Activated CD4-positive, alpha-beta T cell treated with anti-CD3 and anti-CD28 coated beads for 1 hour (primary cell): ENCODE measurements at regions not wholly inside any gene's neighbourhood (a gene's known extent, or its start where the extent isn't known, plus 50 kb on each side); places are given as distances from the start of the nearest gene placed in this dataset.

Experiments
- DNase-seq: peaks from one replicate; pipeline ENCODE4 v3.0.0-alpha.2; 2020

DNA sequence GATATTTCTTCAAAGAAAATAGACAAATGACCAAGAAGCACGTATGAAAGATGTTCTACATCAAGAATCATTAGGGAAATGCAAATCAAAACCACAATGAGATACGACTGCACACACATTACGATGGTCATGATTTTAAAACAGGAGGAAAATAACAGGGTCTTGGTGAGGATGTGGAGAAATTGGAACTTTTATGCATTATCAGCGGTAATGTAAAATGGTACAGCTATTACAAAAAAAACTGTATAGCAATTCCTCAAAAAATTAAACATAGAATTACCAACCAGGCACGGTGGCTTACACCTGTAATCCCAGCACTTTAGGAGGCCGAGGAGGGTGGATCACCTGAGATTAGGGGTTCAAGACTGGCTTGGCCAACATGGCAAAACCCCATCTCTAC, 178.8 kb upstream of the NEBL start:
- no peak for DNase-seq

- DNase-seq = no peak
Measured at GRCh38 chr10:21071001-21071673, 174.0 kb upstream of the NEBL start.

DNA sequence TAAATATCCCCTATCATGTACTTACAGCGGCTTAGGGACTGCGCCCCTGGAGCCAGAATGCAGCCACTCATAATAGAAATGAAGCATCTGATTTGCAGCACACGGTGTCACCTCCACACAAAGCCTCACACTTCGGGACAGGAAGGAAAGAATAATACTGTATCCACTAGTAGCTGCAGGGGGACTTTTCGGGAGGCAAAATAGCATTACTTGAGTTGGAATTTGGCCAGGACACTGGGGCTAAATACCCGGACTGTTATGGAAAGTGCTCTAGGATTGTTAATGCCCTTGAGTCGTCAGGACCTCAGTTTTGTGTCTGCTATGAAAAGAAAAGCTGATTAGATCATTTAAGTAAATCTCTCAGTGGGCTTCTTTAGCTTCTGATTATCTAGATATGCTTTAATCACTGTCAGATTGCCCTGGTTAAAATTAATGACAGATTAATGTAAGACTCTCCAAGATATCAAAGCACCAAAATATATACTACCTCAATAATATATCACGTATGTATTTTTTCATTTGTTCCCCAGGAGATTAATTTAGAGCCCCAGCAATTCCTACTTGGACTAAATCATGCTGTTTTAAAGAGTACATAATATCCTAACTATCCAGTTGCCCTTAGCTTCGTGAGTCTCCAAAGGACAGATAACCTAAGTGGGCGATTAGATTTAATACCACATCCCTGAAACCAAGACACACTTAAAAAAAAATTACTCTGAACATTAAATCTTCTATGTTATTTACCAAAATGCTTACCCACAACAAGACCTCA, 173.0 kb upstream of the NEBL start:
- DNase-seq = no peak

DNA sequence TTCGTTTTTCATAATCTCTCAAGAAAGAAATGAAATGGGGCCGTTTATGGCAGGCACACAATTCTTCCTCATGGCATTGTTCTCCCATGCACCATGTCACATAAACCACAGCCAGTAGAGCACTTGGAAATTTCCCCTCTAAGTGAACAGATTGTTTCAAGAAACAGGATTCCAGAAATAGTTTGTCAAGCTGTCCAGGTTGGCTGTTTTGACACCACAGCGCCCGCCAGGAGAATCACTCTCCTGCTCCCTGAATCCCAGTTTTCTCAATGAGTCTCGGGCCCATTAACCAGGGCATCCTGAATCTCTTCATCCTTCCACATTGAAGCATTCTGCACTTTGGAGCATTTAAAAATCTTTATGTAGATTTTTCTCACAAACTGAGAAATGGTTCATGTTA, 172.2 kb upstream of the NEBL start:
- DNase-seq = no peak

DNA sequence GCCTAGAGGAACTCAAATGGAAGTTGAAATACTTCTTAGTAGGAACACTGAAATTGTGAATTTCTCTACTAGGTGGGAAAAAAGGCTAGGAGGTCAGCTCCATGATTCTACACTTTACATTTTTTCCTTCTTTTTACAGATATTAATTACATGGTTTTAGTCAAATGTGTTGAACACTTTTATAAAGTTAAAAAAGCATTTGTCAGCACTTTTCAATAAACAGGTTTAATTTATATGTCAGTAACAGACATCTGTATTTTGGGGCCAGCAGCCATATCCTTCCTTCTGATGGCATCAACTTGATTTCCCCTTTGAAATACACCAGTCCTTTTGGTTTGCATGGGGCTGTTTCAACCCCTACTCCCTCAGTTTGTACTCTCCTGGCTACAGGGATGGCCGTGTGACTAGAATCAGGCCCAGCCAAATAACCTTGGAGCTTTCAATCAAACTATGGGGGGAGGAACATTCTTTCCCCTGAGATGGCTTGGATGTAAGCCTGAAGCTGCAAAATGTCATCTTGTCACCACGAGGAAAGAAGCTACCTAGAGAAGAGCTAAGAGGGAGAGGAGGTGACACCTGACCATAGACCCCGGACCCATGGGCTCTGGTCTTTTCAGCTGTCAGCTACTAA, 171.0 kb upstream of the NEBL start:
- no peak for DNase-seq

- DNase-seq = no peak
Measured at GRCh38 chr10:21065621-21066248, 168.6 kb upstream of the NEBL start.

- no peak for DNase-seq
Measured at GRCh38 chr10:21061982-21062381, 164.9 kb upstream of the NEBL start.

- DNase-seq = no peak
Measured at GRCh38 chr10:21061184-21061583, 164.1 kb upstream of the NEBL start.

DNA sequence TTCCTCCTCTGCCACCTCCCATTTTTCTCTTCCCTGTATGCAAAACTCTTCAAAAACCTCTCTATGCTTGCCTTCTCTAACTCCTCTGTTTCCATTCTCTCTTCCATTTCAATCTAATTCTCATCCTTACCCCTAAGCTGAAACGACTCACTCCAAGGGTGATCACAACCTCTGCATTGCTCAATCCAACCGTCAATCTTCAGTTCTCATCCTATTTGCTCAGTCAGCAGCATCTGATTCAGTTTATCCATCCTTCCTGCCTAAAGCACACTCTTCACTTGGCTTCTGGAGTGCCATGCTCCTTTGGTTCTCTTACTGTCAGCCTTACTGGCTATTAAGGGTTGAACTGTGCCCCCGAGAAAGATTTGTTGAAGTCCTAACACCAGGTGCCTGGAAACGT, 163.5 kb upstream of the NEBL start:
- no peak for DNase-seq

DNA sequence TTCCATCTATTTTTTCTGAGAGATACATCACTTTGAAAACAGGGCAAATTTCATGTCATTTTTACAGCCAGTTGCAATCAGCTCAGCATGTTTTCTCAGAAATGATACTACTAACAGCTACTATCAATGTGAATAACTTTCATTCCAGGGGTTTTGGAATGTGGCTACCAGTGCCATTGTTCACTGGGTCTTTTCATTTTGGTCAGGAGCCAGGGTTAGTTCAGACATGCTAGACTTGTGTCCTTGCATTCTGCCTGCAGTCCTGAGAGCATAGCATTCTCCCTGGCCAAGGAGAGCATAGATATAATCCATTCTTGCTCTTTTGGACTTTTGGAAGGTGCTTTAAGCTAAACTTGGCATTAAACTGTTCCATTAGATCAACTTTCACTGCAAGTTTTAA, 160.9 kb upstream of the NEBL start:
- DNase-seq = no peak

DNA sequence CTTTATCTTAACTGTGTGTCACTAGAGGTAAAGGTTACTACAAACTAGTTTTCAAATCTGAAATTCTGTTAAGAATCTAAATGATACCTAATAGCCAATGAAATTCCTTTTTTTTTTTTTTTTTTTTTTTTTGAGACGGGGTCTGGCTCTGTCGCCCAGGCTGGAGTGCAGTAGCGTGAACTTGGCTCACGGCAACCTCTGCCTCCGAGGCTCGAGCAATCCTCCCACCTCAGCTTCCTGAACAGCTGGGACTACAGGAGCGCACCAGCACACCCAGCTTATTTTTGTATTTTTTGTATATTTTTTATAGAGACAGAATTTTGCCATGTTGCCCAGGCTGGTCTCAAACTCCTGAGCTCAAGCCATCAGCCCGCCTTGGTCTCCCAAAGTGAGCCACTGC, 160.3 kb upstream of the NEBL start:
- DNase-seq = no peak

GRCh38 chr10:21056461-21056860, 159.3 kb upstream of the NEBL start:
- no peak for DNase-seq

DNA sequence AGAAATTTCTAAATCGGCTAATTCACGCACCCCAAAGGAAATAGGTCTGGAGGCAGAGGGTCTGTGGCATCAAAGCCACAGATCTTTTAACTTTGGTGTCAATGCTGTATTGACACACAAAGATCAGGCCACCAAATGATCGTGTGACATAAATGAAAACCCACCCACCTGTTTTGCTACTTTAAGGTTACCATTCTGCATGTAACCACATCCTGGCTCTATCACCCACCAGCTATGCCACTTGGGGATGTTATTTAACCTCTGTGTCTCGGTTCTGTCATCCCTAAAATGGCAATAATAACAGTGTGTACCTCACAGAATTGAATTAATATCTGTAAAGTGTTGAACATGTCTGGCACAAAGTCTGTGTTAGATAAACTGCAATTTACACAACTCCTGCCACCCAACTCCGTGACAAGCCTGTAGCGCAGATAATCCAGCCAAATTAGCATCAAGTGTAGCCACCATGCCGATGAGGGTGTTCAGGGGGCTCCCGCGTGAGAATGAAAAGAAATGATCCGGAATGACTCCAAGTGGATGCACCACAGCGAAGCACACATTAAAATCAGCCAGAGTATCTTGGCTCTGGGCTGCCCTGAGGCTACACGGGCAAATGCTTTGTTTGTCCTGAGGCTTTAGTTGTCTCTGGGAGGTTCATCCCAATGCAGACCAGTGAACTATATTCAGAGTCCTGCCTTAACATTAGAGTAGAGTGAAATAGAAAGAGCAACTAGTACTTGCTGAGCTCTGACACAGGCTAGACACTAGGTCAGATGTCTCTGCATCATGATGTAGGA, 158.4 kb upstream of the NEBL start:
- DNase-seq = no peak

DNA sequence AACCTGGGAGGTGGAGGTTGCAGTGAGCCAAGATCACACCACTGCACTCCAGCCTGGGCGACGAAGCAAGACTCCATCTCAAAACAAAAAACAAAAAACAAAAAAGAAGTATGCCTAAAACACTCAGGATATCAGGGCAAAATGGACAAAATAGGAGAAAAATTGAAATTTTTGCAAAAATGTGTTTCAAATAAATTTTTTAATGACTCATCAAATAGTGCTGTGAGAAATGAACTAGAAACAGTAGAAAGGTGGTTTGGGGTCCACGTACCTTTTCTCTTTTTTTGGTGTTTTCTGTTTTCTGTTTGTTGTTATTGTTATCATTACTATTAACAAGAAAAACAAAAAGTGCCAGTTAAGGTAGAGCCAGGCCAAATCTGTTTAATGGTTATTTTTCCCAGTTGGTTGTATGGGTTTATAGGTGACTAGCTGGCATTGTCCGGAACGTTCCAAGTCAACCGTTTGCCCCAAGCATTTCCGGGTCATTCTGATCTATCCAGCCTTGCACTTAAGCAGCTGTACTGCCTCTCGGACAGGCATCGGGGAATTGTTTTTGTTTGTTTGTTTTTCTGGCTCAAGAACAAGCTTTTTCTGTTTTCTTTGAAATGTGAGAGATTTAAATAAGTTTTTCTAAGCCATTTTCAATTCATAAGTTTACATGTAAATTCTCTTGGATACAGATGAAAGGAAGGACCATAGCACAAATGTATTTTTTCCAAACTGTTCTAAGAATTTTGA, 157.0 kb upstream of the NEBL start:
- DNase-seq = no peak

GRCh38 chr10:21052709-21053104, 155.6 kb upstream of the NEBL start:
- DNase-seq = no peak

GRCh38 chr10:21052072-21052708, 155.1 kb upstream of the NEBL start:
- DNase-seq = no peak

DNA sequence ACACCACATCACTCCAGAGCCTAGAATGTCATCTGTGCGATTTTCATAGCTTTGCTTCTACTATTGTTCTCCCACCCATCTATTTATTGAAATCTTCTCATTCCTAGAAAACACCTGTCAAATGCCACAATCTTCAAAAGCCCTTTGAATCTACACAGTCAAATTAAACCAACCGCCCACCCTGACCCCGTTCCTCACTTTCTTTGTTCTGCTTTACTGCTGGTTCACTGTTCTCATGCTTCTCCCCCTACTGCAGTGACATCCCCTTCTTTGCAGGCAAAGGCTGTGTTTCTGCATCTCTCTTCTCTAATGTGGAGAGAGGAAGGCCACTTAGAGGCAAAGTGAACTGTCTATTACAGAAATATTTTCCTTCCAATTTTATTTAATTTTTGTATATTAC, 152.4 kb upstream of the NEBL start:
- no peak for DNase-seq

- no peak for DNase-seq
Measured at GRCh38 chr10:21048068-21048467, 151.0 kb upstream of the NEBL start.

DNA sequence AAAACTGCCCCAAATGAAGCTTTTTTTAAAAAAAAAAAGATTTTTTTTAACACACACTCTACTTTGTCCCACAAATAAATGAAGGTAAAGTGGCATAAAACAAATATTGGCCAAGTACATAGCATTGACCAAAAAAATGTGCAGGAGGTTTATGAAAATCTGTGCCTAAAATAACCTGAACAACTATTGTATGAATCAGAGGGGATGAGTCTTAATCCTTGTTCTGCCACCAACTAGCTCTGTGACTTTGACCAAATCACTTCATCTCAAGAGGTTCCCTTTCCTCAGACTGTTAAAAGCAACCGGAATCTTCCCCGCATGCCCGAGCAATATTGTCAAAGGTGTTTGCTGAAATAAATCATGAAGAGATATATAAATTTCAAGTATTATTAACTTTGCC, 150.4 kb upstream of the NEBL start:
- no peak for DNase-seq

GRCh38 chr10:21047096-21047495, 150.0 kb upstream of the NEBL start:
- no peak for DNase-seq

DNA sequence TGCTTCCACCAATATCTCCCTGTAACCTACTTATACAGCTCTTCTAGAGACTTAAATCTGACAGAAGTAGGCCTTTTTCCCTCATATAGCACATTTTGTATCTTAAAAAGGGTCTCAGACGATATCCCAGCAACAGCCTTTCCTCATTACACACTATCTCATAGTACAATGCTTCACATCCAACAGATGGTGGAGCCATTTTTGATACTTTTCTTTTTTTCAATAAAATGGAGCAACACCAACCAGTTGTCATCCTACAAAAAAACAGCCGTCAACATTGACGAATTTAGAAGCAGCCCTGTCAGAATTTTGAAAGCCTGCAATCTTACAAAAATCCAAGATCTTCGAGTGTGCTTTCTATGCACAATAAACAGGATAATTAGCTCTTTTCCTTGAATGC, 145.9 kb upstream of the NEBL start:
- DNase-seq = no peak

- no peak for DNase-seq
Measured at GRCh38 chr10:21042536-21042935, 145.4 kb upstream of the NEBL start.
